Gastroesophageal sphincter (tissue), 3 donors: ENCODE measurements at regions not wholly inside any gene's neighbourhood (a gene's known extent, or its start where the extent isn't known, plus 50 kb on each side); places are given as distances from the start of the nearest gene placed in this dataset.

ENCODE experiments used
- POLR2AphosphoS5 ChIP-seq: sonication (generic); formaldehyde crosslinking; IDR thresholded peaks from one replicate; pipeline ENCODE4 v1.6.1; 2017; ENCODE audit warnings: antibody characterized with exemption
- TF ChIP-seq, protein P1 (sequence below), 4 experiments: fragments of 200-600 bp in 2 of 4; fragments of 450-650 bp in 2 of 4; sonication (generic) in 1 of 4; IDR thresholded peaks; one replicate each; pipeline ENCODE4 v1.5.1; 2017 to 2019; ENCODE audit warnings: antibody characterized with exemption in 4 of 4, mild to moderate bottlenecking in 2 of 4, moderate library complexity in 2 of 4

DNA sequence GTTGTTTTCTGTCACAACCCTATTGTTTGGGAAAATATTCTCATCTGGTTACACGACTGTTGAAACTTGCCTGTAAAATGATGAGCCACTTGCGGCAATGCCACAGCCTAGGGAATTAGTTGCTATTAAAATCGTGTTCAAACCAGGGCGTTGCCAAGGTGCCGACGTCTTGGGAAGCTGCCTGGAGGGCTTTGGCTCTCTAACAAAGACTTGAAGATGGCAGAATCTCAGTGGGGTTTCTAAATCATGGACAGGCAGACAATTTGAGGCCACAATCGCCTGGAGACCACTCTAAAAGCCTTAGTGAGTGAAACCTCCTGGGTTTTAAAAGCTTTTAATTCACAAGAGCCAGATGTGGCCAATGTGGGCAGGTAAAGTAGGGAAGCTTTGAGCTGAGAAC, 117.2 kb upstream of the BMAL1 start:
- TF ChIP-seq POLR2AphosphoS5 = no peak
- TF ChIP-seq, protein P1, sequence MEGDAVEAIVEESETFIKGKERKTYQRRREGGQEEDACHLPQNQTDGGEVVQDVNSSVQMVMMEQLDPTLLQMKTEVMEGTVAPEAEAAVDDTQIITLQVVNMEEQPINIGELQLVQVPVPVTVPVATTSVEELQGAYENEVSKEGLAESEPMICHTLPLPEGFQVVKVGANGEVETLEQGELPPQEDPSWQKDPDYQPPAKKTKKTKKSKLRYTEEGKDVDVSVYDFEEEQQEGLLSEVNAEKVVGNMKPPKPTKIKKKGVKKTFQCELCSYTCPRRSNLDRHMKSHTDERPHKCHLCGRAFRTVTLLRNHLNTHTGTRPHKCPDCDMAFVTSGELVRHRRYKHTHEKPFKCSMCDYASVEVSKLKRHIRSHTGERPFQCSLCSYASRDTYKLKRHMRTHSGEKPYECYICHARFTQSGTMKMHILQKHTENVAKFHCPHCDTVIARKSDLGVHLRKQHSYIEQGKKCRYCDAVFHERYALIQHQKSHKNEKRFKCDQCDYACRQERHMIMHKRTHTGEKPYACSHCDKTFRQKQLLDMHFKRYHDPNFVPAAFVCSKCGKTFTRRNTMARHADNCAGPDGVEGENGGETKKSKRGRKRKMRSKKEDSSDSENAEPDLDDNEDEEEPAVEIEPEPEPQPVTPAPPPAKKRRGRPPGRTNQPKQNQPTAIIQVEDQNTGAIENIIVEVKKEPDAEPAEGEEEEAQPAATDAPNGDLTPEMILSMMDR (IDR thresholded peaks at IDR 0.05) = no peak
